ENCODE measurements at regions not wholly inside any gene's neighbourhood (a gene's known extent, or its start where the extent isn't known, plus 50 kb on each side); places are given as distances from the start of the nearest gene placed in this dataset.

DNA sequence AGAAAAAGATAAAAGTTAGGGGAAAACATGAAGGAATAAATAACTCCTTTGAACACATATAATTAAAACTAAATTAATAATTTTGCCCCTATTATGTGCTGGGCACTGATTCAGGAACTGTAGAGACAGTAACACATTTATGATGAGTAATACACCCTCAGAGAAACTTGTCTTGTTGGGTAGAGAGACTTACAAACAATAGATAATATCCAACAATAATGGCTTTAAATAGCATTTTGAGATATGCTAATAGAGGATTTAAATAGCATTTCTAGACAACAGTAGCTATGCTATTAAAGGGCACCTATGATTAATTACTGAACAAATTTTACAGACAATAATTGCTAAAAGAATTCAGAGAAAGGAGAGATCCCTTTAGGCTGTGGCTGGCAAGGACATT is 455.5 kb downstream of the NUF2 start:
- TF ChIP-seq EZH2phosphoT487 (IDR thresholded peaks at IDR 0.05; ENCODE audit: low read depth) = no peak
- no peak for TF ChIP-seq CTCF (IDR thresholded peaks at IDR 0.05; ENCODE audit: low read depth, low read length)
